SK-N-SH treated with all-trans-retinoic acid at 6 μM for 48 hours (cell line): ENCODE measurements at regions not wholly inside any gene's neighbourhood (a gene's known extent, or its start where the extent isn't known, plus 50 kb on each side); places are given as distances from the start of the nearest gene placed in this dataset.

Experiments
- ARNTL ChIP-seq: fragments of 450-650 bp; formaldehyde crosslinking; IDR thresholded peaks from 2 replicates; pipeline ENCODE4 v1.5.0; 2020; ENCODE audit warnings: low read depth, mild to moderate bottlenecking, moderate library complexity, borderline replicate concordance
- ISL1 ChIP-seq: fragments of 250-450 bp; sonication (Bioruptor Pico); IDR thresholded peaks from 2 replicates; pipeline ENCODE4 v2.1.2; 2022; ENCODE audit warnings: mild to moderate bottlenecking, moderate library complexity
- RARB ChIP-seq: fragments of 250-450 bp; sonication (Bioruptor Pico); IDR thresholded peaks from 2 replicates; pipeline ENCODE4 v1.8.0; 2021; ENCODE audit warnings: mild to moderate bottlenecking, moderate library complexity
- ZFP30 ChIP-seq: fragments of 450-650 bp; formaldehyde crosslinking; IDR thresholded peaks from 2 replicates; pipeline ENCODE4 v1.5.0; 2022; ENCODE audit warnings: mild to moderate bottlenecking, moderate library complexity
- ZNF8 ChIP-seq: fragments of 450-650 bp; formaldehyde crosslinking; IDR thresholded peaks from 2 replicates; pipeline ENCODE4 v1.5.0; 2020; ENCODE audit warnings: mild to moderate bottlenecking, moderate library complexity
- TF ChIP-seq, protein P1 (sequence below): fragments of 250-450 bp; sonication (Bioruptor Pico); IDR thresholded peaks from 2 replicates; pipeline ENCODE4 v1.5.1; 2020; ENCODE audit warnings: low read depth, mild to moderate bottlenecking, moderate library complexity

DNA sequence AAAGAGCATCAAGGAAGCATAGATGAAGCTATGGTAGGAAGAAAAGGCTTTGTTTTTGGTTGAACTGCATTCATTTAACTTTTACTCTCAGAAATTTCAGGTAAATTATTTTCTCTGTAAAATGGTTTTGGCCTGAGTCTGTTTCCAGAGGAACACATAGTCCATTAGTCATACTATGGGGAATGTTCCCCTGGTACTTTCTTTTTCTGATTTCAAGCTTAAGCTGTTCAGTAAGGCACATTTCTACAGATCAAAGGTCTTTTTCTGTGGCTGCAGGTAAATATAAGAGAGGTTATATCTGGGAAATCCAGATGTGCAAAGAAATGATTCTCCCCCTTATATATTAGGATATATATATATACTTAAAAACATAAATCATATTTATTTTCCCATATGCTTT lies 1744.4 kb upstream of the ADGRL3 start:
- no peak for TF ChIP-seq ZFP30 (CRISPR knock-in tag)
- no peak for TF ChIP-seq ISL1 (CRISPR knock-in tag)
- TF ChIP-seq ZNF8 (CRISPR knock-in tag): no peak
- TF ChIP-seq ARNTL (CRISPR knock-in tag): no peak
- TF ChIP-seq, protein P1, sequence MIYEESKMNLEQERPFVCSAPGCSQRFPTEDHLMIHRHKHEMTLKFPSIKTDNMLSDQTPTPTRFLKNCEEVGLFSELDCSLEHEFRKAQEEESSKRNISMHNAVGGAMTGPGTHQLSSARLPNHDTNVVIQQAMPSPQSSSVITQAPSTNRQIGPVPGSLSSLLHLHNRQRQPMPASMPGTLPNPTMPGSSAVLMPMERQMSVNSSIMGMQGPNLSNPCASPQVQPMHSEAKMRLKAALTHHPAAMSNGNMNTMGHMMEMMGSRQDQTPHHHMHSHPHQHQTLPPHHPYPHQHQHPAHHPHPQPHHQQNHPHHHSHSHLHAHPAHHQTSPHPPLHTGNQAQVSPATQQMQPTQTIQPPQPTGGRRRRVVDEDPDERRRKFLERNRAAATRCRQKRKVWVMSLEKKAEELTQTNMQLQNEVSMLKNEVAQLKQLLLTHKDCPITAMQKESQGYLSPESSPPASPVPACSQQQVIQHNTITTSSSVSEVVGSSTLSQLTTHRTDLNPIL (CRISPR knock-in tag): no peak
- TF ChIP-seq RARB: no peak
